Astrocyte of the spinal cord (primary cell): ENCODE measurements at regions not wholly inside any gene's neighbourhood (a gene's known extent, or its start where the extent isn't known, plus 50 kb on each side); places are given as distances from the start of the nearest gene placed in this dataset.
A peak's percentile ranks its signal among the peaks of the same experiment; 100 is the strongest.

ENCODE experiments used
- DNase-seq: peaks from one replicate; pipeline ENCODE4 v3.0.0; 2011; ENCODE audit warnings: low read depth, low spot score
- H3K4me3 ChIP-seq: 2 replicates; pipeline ENCODE4 v1.5.1; 2011; ENCODE audit warnings: low read depth, mild to moderate bottlenecking, low read length, moderate library complexity
- in situ Hi-C: cut with HindIII; loops from 2 replicates; pipeline ENCODE4 v1.10.0; 2017; ENCODE audit warnings: low sequenced_read_pairs
- TF ChIP-seq, protein P1 (sequence below): IDR thresholded peaks from 2 replicates; pipeline ENCODE4 v1.5.1; 2012; ENCODE audit warnings: low read depth, mild to moderate bottlenecking, low read length, inconsistent platforms

DNA sequence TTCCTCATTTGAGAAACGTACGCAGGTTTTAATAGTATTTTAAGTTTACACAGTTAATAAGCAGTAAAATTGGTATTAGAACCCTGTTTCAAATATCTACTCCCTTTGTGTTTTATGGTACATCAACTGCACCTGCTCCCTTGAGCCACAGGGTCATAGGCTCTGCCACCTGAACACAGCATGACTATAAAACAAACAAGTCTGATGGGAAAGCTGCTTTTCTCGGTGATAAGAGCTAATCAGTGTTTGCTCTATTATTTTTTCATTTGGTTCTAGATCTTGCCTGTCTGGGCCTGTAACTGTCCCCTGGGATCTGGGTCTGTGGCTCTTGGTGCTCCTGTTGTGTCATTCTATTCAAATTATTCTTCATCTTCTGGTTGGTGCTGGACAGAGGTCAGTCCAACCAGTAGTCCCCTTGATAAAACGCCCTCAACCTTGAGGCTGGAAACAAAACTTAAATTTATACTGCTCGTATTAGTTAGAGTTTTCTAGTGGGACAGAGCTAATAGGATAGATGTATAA, 314.8 kb upstream of the LRP1B start:
- H3K4me3 ChIP-seq: no peak overlapping the region
- DNase-seq: no peak
- in situ Hi-C loops: no loop called here
- TF ChIP-seq, protein P1, sequence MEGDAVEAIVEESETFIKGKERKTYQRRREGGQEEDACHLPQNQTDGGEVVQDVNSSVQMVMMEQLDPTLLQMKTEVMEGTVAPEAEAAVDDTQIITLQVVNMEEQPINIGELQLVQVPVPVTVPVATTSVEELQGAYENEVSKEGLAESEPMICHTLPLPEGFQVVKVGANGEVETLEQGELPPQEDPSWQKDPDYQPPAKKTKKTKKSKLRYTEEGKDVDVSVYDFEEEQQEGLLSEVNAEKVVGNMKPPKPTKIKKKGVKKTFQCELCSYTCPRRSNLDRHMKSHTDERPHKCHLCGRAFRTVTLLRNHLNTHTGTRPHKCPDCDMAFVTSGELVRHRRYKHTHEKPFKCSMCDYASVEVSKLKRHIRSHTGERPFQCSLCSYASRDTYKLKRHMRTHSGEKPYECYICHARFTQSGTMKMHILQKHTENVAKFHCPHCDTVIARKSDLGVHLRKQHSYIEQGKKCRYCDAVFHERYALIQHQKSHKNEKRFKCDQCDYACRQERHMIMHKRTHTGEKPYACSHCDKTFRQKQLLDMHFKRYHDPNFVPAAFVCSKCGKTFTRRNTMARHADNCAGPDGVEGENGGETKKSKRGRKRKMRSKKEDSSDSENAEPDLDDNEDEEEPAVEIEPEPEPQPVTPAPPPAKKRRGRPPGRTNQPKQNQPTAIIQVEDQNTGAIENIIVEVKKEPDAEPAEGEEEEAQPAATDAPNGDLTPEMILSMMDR: no peak

DNA sequence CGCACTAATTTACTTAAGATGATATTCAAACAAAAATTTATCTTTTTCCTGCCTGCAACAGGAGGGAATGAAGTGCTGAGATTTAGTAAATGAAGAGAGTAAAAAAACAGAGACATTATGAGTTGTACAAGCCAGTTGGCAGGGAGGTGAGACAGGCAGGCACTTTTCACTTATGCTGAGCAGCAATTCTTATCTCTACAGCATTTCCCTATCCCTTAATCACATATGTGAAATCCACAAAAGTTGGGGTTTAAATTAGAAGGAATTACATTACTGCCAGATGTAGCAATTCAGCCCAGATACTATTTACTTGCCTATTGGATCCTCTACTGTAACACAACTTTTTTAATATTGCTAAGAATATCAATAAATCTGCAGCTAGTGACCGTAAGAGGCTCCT, 314.2 kb upstream of the LRP1B start:
- no peak for DNase-seq
- H3K4me3 ChIP-seq: no peak overlapping the region
- in situ Hi-C loops: no loop called here
- TF ChIP-seq, protein P1: no peak

DNA sequence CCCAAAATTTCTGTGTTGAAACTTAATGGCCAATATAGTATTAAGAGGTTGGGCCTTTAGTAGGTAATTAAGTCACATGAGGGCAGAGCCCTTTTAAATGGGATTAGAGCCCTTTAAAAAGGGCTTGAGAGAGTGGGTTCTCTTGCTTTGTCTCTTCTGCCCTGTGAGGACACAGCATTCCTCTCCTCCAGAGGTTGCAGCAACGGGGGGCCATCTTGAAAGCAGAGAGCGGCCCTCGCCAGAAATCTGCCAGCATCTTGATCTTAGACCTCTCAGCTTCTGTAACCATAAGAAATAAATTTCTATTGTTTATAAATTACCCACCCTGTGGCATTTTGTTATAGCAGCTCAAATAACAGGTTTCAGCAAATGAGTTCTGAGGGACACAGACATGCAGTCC, 305.0 kb upstream of the LRP1B start:
- no peak overlapping the region for H3K4me3 ChIP-seq
- TF ChIP-seq, protein P1: no peak
- in situ Hi-C loops: no loop called here

DNA sequence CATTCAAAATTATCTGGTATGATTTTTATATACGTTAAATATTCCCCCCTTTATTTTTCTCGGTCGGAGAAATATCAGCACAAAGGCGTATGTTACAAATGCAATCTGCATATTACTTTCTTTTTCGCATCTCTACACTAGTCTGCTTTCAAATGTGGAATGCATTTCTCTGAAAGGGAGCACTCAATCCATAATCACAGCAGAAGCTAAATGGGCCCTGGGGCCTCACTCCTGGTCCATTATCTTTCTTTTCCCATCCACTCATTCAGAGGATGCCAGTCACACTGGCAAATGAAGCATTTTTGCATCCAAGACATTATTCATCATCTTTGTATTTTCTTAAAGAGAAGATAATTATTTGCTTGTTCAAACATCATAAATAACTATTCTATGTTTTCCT, 295.2 kb upstream of the LRP1B start:
- H3K4me3 ChIP-seq: no peak overlapping the region
- in situ Hi-C loops: no loop called here
- DNase-seq: no peak
- TF ChIP-seq, protein P1: no peak

More for the DNA sequence above, 305.0 kb upstream of the LRP1B start:
- DNase-seq: peak; percentile 15

DNA sequence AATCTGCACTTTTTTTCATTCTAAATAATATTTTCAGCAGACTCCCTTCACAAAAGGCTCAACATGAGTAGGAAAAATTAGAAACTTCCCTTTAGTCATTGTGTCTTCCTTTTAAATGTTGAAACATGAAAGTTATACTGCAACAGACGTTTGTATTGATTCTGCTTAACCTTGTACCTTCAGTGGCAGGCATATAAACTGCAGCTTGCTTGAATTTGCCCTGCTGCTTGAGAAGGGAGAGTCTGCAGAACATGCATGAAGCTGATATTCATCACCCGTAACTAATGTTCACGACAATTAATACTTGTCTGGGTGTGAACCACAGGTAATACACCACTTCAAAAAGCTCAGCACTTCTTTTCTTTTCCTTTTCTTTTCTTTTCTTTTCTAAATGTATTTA, 294.7 kb upstream of the LRP1B start:
- in situ Hi-C loops: no loop called here

DNA sequence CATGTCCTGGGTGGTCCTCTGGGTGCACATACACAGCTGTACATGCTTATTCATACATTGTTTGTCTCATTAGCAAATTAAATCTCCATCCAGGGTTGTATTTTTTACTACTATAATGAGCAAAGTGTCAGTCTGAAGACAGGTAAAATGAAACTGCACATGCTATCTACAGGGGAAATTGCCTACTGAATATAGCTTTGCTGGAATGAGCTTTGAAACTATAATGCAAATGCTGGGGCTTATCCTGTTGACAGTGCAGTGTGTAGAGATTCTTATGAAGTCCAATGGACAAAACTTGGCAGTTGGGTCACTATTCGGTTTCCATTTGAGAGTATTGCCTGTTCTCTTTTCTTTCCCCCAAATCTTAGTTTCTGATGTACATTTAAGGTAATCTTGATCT, 292.8 kb upstream of the LRP1B start:
- H3K4me3 ChIP-seq: no peak overlapping the region
- in situ Hi-C loops: no loop called here
- no peak for DNase-seq
- TF ChIP-seq, protein P1: no peak

More for the DNA sequence above, 294.7 kb upstream of the LRP1B start:
- TF ChIP-seq, protein P1: no peak
- no peak for DNase-seq
- H3K4me3 ChIP-seq: no peak overlapping the region

DNA sequence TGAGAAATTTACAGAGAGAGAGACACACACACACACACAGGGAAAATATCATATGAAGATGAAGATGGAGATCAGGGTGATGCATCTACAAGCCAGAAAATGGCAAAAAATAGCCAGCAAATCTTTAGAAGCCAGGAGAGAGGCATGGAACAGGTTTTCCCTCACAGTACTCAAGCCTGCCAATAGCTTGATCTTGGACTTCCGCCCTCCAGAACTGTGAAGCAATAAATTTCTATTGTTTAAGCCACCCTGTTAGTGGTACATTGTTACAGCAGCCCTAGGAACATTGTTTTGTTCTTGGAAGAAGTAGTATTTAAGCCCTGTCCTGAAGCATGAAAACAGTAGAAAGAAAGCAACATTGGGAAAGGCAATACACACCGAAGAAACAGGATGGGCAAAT, 292.0 kb upstream of the LRP1B start:
- H3K4me3 ChIP-seq: no peak overlapping the region
- in situ Hi-C loops: no loop called here
- TF ChIP-seq, protein P1: no peak
- DNase-seq: no peak
